GM12878 (cell line): ENCODE measurements at regions not wholly inside any gene's neighbourhood (a gene's known extent, or its start where the extent isn't known, plus 50 kb on each side); places are given as distances from the start of the nearest gene placed in this dataset.

Experiments
- ATAC-seq: fragments of 200-7000 bp; cut with Tn5 transposase; 3 replicates; pipeline ENCODE4 v1.9.1; 2020; ENCODE audit warnings: mild to moderate bottlenecking, moderate library complexity
- BruUV-seq: library from RNA; stranded (reverse); fragments of 400-500 nt; replicated peaks from 2 replicates; lab custom pipeline; 2021; lab: Mats Ljungman, UMichigan
- CTCF ChIA-PET: fragments of 300-600 bp; sonication (Branson Sonifier 250); formaldehyde crosslinking; extraction: SDS; loops from one replicate; lab custom pipeline; 2021; ENCODE audit warnings: inconsistent platforms; lab: Yijun Ruan, JAX
- POLR2A ChIA-PET: fragments of 350-600 bp; formaldehyde crosslinking; extraction: SDS; loops from one replicate; lab custom pipeline; 2021; ENCODE audit warnings: inconsistent platforms; lab: Charles Lee
- RAD21 ChIA-PET: fragments of 300-600 bp; sonication (Branson Sonifier 250); formaldehyde crosslinking; loops from one replicate; lab custom pipeline; 2023; ENCODE audit warnings: antibody characterized with exemption; ENCODE audit not compliant: unreplicated experiment; lab: Charles Lee
- SMC1A ChIA-PET: fragments of 300-600 bp; sonication (Branson Sonifier 250); formaldehyde crosslinking; loops from one replicate; lab custom pipeline; 2023; ENCODE audit not compliant: unreplicated experiment, uncharacterized antibody; lab: Charles Lee
- DNase-seq: peaks from one replicate; pipeline ENCODE4 v3.0.0-alpha.2; 2011; ENCODE audit warnings: low read depth, low spot score
- FAIRE-seq: peaks from 3 replicates; lab custom pipeline; 2011; peaks lifted over from hg19 to GRCh38; lab: Jason Lieb, UNC
- H2AFZ ChIP-seq: 2 replicates; pipeline ENCODE4 v1.6.0; 2011; ENCODE audit warnings: low read depth, low read length, control low read depth; ENCODE audit not compliant: control insufficient read depth
- H3K27ac ChIP-seq: 2 replicates; pipeline ENCODE4 v1.5.1; 2011; ENCODE audit warnings: control low read depth; ENCODE audit not compliant: control insufficient read depth, insufficient read depth
- H3K27me3 ChIP-seq, 2 experiments: replicated peaks in 1 of 2; 2 replicates each; pipeline versions ENCODE4 v1.6.0 to v1.6.1; 2011; ENCODE audit warnings: low read length in 1 of 2; ENCODE audit not compliant: control insufficient read depth in 2 of 2, insufficient read depth in 2 of 2
- H3K36me3 ChIP-seq, 2 experiments: 2 replicates each; pipeline ENCODE4 v1.5.1; 2011; ENCODE audit warnings: low read length in 1 of 2; ENCODE audit not compliant: control insufficient read depth in 2 of 2, insufficient read depth in 2 of 2
- H3K4me1 ChIP-seq: 2 replicates; pipeline ENCODE4 v1.6.1; 2011; ENCODE audit warnings: mild to moderate bottlenecking, low read length, moderate library complexity, mixed read lengths; ENCODE audit not compliant: control insufficient read depth, insufficient read depth
- H3K4me2 ChIP-seq: 2 replicates; pipeline ENCODE4 v1.6.0; 2011; ENCODE audit warnings: control low read depth; ENCODE audit not compliant: control insufficient read depth, insufficient read depth
- H3K4me3 ChIP-seq: fragments of 200-600 bp; sonication (generic); 2 replicates; pipeline ENCODE4 v1.5.1; 2016
- H3K79me2 ChIP-seq: 2 replicates; pipeline ENCODE4 v1.6.0; 2011; ENCODE audit warnings: low read length; ENCODE audit not compliant: control insufficient read depth, insufficient read depth
- H3K9ac ChIP-seq: 2 replicates; pipeline ENCODE4 v1.8.0; 2011; ENCODE audit warnings: low read length, control low read depth, mixed read lengths; ENCODE audit not compliant: control insufficient read depth, insufficient read depth
- H3K9me3 ChIP-seq: replicated peaks from 3 replicates; pipeline ENCODE4 v1.5.1; 2011; ENCODE audit warnings: mild to moderate bottlenecking, low read length; ENCODE audit not compliant: control insufficient read depth, insufficient read depth
- H4K20me1 ChIP-seq: 2 replicates; pipeline ENCODE4 v1.6.0; 2011; ENCODE audit not compliant: control insufficient read depth, insufficient read depth
- ATF3 ChIP-seq: IDR thresholded peaks from 2 replicates; pipeline ENCODE4 v1.6.1; 2011; ENCODE audit warnings: low read depth, mild to moderate bottlenecking, low read length, moderate library complexity, borderline replicate concordance; ENCODE audit errors: extremely low read depth
- BCLAF1 ChIP-seq: fragments of 450-650 bp; IDR thresholded peaks from 2 replicates; pipeline ENCODE4 v1.6.1; 2017; ENCODE audit warnings: antibody characterized with exemption, mild to moderate bottlenecking, moderate library complexity
- ESRRA ChIP-seq: IDR thresholded peaks from 2 replicates; pipeline ENCODE4 v1.6.1; 2012; ENCODE audit warnings: mild to moderate bottlenecking, low read length, improper control_type of control experiment
- JUND ChIP-seq: IDR thresholded peaks from 2 replicates; pipeline ENCODE4 v1.6.1; 2012; ENCODE audit warnings: low read depth, mild to moderate bottlenecking, low read length, improper control_type of control experiment, moderate library complexity
- LARP7 ChIP-seq: fragments of 450-650 bp; IDR thresholded peaks from 2 replicates; pipeline ENCODE4 v1.6.1; 2017; ENCODE audit warnings: mild to moderate bottlenecking
- NBN ChIP-seq: fragments of 450-650 bp; IDR thresholded peaks from 2 replicates; pipeline ENCODE4 v1.6.1; 2016
- NR2F1 ChIP-seq: fragments of 450-650 bp; conservative IDR thresholded peaks from 2 replicates; pipeline ENCODE4 v1.6.1; 2017; ENCODE audit warnings: mild to moderate bottlenecking
- PAX5 ChIP-seq: IDR thresholded peaks from 2 replicates; pipeline ENCODE4 v1.6.1; 2011; ENCODE audit warnings: low read depth, low read length, borderline replicate concordance
- POLR2A ChIP-seq: IDR thresholded peaks from 2 replicates; pipeline ENCODE4 v1.6.1; 2011; ENCODE audit warnings: low read depth, mild to moderate bottlenecking, low read length
- RELA ChIP-seq: fragments of 450-650 bp; IDR thresholded peaks from 2 replicates; pipeline ENCODE4 v1.8.0; 2014; ENCODE audit warnings: borderline replicate concordance; ENCODE audit not compliant: partially characterized antibody
- SKIL ChIP-seq: fragments of 450-650 bp; IDR thresholded peaks from 2 replicates; pipeline ENCODE4 v1.6.1; 2017; ENCODE audit warnings: mild to moderate bottlenecking, low read depth, inconsistent platforms; ENCODE audit not compliant: poor library complexity, severe bottlenecking
- SMARCA5 ChIP-seq: fragments of 450-650 bp; IDR thresholded peaks from 2 replicates; pipeline ENCODE4 v1.6.1; 2017; ENCODE audit warnings: mild to moderate bottlenecking
- SREBF2 ChIP-seq: IDR thresholded peaks from 2 replicates; pipeline ENCODE4 v1.6.1; 2012; ENCODE audit warnings: mild to moderate bottlenecking, low read length
- ZBED1 ChIP-seq: IDR thresholded peaks from 2 replicates; pipeline ENCODE4 v1.6.1; 2016; ENCODE audit warnings: borderline replicate concordance
- ZNF207 ChIP-seq: fragments of 450-650 bp; IDR thresholded peaks from 2 replicates; pipeline ENCODE4 v1.6.1; 2014; ENCODE audit warnings: antibody characterized with exemption, mild to moderate bottlenecking, borderline replicate concordance
- ZNF274 ChIP-seq: IDR thresholded peaks from one replicate; pipeline ENCODE4 v1.8.0; 2011; ENCODE audit not compliant: insufficient read length, insufficient read depth
- ZZZ3 ChIP-seq: IDR thresholded peaks from 2 replicates; pipeline ENCODE4 v1.6.1; 2011; ENCODE audit warnings: low read depth; ENCODE audit not compliant: control insufficient read depth, insufficient read length
- WGBS: methylation state at CpG from one replicate; pipeline ENCODE4 v1.1.6; 2016; ENCODE audit warnings: low lambda C conversion rate; ENCODE audit not compliant: insufficient replicate concordance, insufficient coverage; ENCODE audit errors: missing lambda C conversion rate; 5-methylcytosine and 5-hydroxymethylcytosine counted together
- in situ Hi-C: fragments of 300-500 bp; cut with MboI; formaldehyde crosslinking; loops from 9 replicates; pipeline ENCODE4 v1.14.3; 2018; ENCODE audit warnings: mixed read lengths
- intact Hi-C: fragments of 100-400 bp; cut with micrococcal nuclease; formaldehyde crosslinking; loops from one replicate; pipeline ENCODE4 v1.14.2; 2022; ENCODE audit not compliant: unreplicated experiment

GRCh38 chr4:4914059-4914820 lies 54.8 kb downstream of the MSX1 start:
- Histone ChIP-seq H4K20me1 (no peaks in the 10 kb centered on the region), H3K27ac (no peak overlapping the region), H3K4me2 (no peak overlapping the region), H3K4me3 (no peak overlapping the region), H3K36me3 (no peaks in the 10 kb centered on the region), H3K9me3 (no peaks in the 10 kb centered on the region), H3K79me2 (no peaks in the 10 kb centered on the region), H2AFZ (no peak overlapping the region)
- intact Hi-C loops (no loop called here), in situ Hi-C loops (no loop called here)
- ChIA-PET RAD21 (no interaction called here), POLR2A (no interaction called here), CTCF (no interaction called here), SMC1A (no interaction called here)
- WGBS, result 43% methylated on average over 4 of the region's 4 CpGs
- FAIRE-seq (no peak), DNase-seq (no peak), ATAC-seq (no peak)
- BruUV-seq, result no TSS peak
- no peak for TF ChIP-seq LARP7
- TF ChIP-seq ZZZ3, result no peak
- TF ChIP-seq NBN, result no peak
- no peak for TF ChIP-seq ZNF274
- no peak for TF ChIP-seq ZNF207
- TF ChIP-seq POLR2A, result no peak
- no peak for TF ChIP-seq ATF3
- TF ChIP-seq ESRRA, result no peak
- no peak for TF ChIP-seq JUND
- TF ChIP-seq BCLAF1, result no peak
- TF ChIP-seq PAX5, result no peak
- TF ChIP-seq SMARCA5, result no peak
- no peak for TF ChIP-seq RELA
- TF ChIP-seq SREBF2, result no peak
- TF ChIP-seq ZBED1, result no peak
- no peak for TF ChIP-seq NR2F1
- no peak for TF ChIP-seq SKIL
- TF ChIP-seq, all 136 proteins: peak for 0
- peaks cover 0 to 3% of the 10 kb centered on the region in 2 experiments; a peak in 1 of 4 replicates for H3K27me3 ChIP-seq
- no peak overlapping the region for H3K9ac ChIP-seq
- no peaks in the 10 kb centered on the region for H3K4me1 ChIP-seq
